Keratinocyte (primary cell): ENCODE measurements at regions not wholly inside any gene's neighbourhood (a gene's known extent, or its start where the extent isn't known, plus 50 kb on each side); places are given as distances from the start of the nearest gene placed in this dataset.

ENCODE experiments used
- DNase-seq: peaks from one replicate; pipeline ENCODE4 v3.0.0-alpha.2; 2011; ENCODE audit warnings: low read depth, missing footprints, low spot score
- FAIRE-seq: peaks from 2 replicates; lab custom pipeline; 2011; peaks lifted over from hg19 to GRCh38; lab: Jason Lieb, UNC
- H2AFZ ChIP-seq: 2 replicates; pipeline ENCODE4 v1.6.0; 2012; ENCODE audit warnings: low read length, control low read depth, inconsistent platforms; ENCODE audit not compliant: control insufficient read depth
- H3K27ac ChIP-seq: 2 replicates; pipeline ENCODE4 v1.5.1; 2011; ENCODE audit warnings: low read length; ENCODE audit not compliant: control insufficient read depth, insufficient read depth
- H3K27me3 ChIP-seq: 3 replicates; pipeline ENCODE4 v1.6.0; 2011; ENCODE audit warnings: low read length; ENCODE audit not compliant: control insufficient read depth, insufficient read depth; ENCODE audit errors: extremely low read depth
- H3K36me3 ChIP-seq, 2 experiments: 2 replicates in 1 of 2; 3 replicates in 1 of 2; pipeline ENCODE4 v1.5.1; 2011; ENCODE audit warnings: low read length in 2 of 2, mild to moderate bottlenecking in 1 of 2; ENCODE audit not compliant: control insufficient read depth in 2 of 2, insufficient read depth in 2 of 2; ENCODE audit errors: extremely low read depth in 1 of 2
- H3K4me1 ChIP-seq: 3 replicates; pipeline ENCODE4 v1.5.1; 2011; ENCODE audit warnings: low read length; ENCODE audit not compliant: control insufficient read depth, insufficient read depth; ENCODE audit errors: extremely low read depth
- H3K4me2 ChIP-seq: 3 replicates; pipeline ENCODE4 v1.6.0; 2011; ENCODE audit warnings: low read depth, low read length; ENCODE audit not compliant: control insufficient read depth, insufficient read depth; ENCODE audit errors: extremely low read depth
- H3K4me3 ChIP-seq, 3 experiments: fragments of 200-600 bp in 1 of 3; sonication (generic) in 1 of 3; 2 replicates in 2 of 3; 3 replicates in 1 of 3; pipeline ENCODE4 v1.5.1; 2011 to 2016; ENCODE audit warnings: low read length in 3 of 3, mild to moderate bottlenecking in 3 of 3, control low read depth in 2 of 3, inconsistent platforms in 1 of 3, low read depth in 1 of 3, mixed read lengths in 1 of 3, mixed run types in 1 of 3, moderate library complexity in 1 of 3; ENCODE audit not compliant: control insufficient read depth in 2 of 3, insufficient read depth in 2 of 3; ENCODE audit errors: extremely low read depth in 1 of 3
- H3K79me2 ChIP-seq: 2 replicates; pipeline ENCODE4 v1.6.0; 2012; ENCODE audit warnings: low read length; ENCODE audit not compliant: control insufficient read depth, insufficient read depth
- H3K9ac ChIP-seq: 3 replicates; pipeline ENCODE4 v1.6.0; 2011; ENCODE audit warnings: low read length; ENCODE audit not compliant: control insufficient read depth, insufficient read depth; ENCODE audit errors: extremely low read depth
- H3K9me1 ChIP-seq: 3 replicates; pipeline ENCODE4 v1.6.0; 2011; ENCODE audit warnings: low read length; ENCODE audit not compliant: control insufficient read depth, insufficient read depth; ENCODE audit errors: extremely low read depth
- H3K9me3 ChIP-seq: 2 replicates; pipeline ENCODE4 v1.5.1; 2012; ENCODE audit warnings: low read depth, low read length; ENCODE audit not compliant: control insufficient read depth
- H4K20me1 ChIP-seq: 3 replicates; pipeline ENCODE4 v1.6.0; 2011; ENCODE audit warnings: low read length; ENCODE audit not compliant: control insufficient read depth, insufficient read depth; ENCODE audit errors: extremely low read depth
- CTCF ChIP-seq, 3 experiments: IDR thresholded peaks in 1 of 3; conservative IDR thresholded peaks in 1 of 3; optimal IDR thresholded peaks in 1 of 3; 2 replicates in 2 of 3; 3 replicates in 1 of 3; pipeline versions ENCODE3 to v1.5.1; 2011; ENCODE audit warnings: low read length in 3 of 3, mild to moderate bottlenecking in 3 of 3, moderate library complexity in 2 of 3, control low read depth in 1 of 3, inconsistent platforms in 1 of 3; ENCODE audit not compliant: insufficient read depth in 2 of 3; ENCODE audit errors: extremely low read depth in 1 of 3
- EZH2 ChIP-seq: IDR thresholded peaks from one replicate; pipeline ENCODE4 v1.6.1; 2012; ENCODE audit warnings: inconsistent platforms, mild to moderate bottlenecking, low read length, moderate library complexity
- dilution Hi-C: fragments of 300-500 bp; cut with MboI; formaldehyde crosslinking; loops from one replicate; pipeline ENCODE4 v1.7.0; 2020; ENCODE audit warnings: low sequenced_read_pairs; ENCODE audit not compliant: extremely low pct_ligation_motif_present

DNA sequence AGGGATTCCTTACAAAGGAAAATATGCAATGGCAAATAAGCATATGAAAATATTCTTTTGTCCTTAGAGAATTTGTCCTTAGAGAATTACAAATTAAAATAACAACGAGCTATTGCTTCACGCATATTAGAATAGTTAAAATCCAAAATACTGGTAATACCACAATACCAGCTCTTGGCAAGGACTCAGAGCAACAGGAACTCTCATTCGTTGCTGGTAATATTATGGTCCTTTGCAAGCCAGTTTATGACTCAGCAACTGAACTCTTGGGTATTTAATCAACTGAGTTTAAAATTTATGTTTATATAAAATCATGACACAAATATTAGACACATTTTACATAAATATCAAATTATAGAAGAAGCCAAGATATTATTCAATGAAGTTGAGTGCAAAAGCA lies 1730.4 kb downstream of the SI start:
- no peaks in the 10 kb centered on the region for H3K9me3 ChIP-seq
- H3K4me3 ChIP-seq: no peak overlapping the region
- H3K4me1 ChIP-seq: no peaks in the 10 kb centered on the region
- no peak overlapping the region for H3K4me2 ChIP-seq
- H3K27ac ChIP-seq: no peak overlapping the region
- H2AFZ ChIP-seq: no peak overlapping the region
- DNase-seq (no peak), FAIRE-seq (no peak)
- H3K27me3 ChIP-seq: no peaks in the 10 kb centered on the region
- TF ChIP-seq CTCF (optimal IDR thresholded peaks at IDR 0.05 in 1 of 3, IDR thresholded peaks at IDR 0.05 in 1 of 3, conservative IDR thresholded peaks at IDR 0.05 in 1 of 3; ENCODE audit: extremely low read depth in 1 of 3, insufficient read depth in 2 of 3, low read length in 3 of 3) (no peak), EZH2 (no peak)
- H3K9me1 ChIP-seq: no peaks in the 10 kb centered on the region
- H3K79me2 ChIP-seq: no peaks in the 10 kb centered on the region
- dilution Hi-C loops: no loop called here
- H4K20me1 ChIP-seq: no peaks in the 10 kb centered on the region
- H3K36me3 ChIP-seq: no peaks in the 10 kb centered on the region
- H3K9ac ChIP-seq: no peak overlapping the region

DNA sequence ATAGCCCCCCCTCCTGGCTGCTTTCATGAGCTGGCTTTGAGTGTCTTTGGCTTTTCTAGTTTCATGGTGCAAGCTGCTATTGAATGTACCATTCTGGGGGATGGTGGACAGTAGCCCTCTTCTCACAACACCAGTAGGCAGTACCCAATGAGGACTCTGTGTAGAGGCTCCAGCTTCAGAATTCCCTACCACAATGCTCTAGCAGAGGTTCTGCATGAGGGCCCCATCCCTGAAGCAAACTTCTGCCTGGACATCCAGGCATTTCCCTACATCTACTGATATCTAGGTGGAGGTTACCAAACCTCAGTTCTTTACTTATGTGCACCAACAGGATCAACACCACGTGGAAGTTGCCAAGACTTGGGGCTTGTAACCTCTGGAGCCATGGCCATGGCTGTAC lies 1742.9 kb downstream of the SI start:
- FAIRE-seq: no peak
- dilution Hi-C loops: no loop called here
- no peaks in the 10 kb centered on the region for H3K79me2 ChIP-seq
- H3K36me3 ChIP-seq: no peaks in the 10 kb centered on the region
- TF ChIP-seq EZH2 (no peak), CTCF (optimal IDR thresholded peaks at IDR 0.05 in 1 of 3, IDR thresholded peaks at IDR 0.05 in 1 of 3, conservative IDR thresholded peaks at IDR 0.05 in 1 of 3; ENCODE audit: extremely low read depth in 1 of 3, insufficient read depth in 2 of 3, low read length in 3 of 3) (no peak)
- H3K4me1 ChIP-seq: no peaks in the 10 kb centered on the region
- no peak for DNase-seq
- peaks cover 2% of the 10 kb centered on the region for H3K9me3 ChIP-seq
- no peak overlapping the region for H3K4me2 ChIP-seq
- no peak overlapping the region for H3K4me3 ChIP-seq
- H2AFZ ChIP-seq: no peak overlapping the region
- H3K27ac ChIP-seq: no peak overlapping the region
- no peaks in the 10 kb centered on the region for H4K20me1 ChIP-seq
- no peaks in the 10 kb centered on the region for H3K9me1 ChIP-seq
- H3K9ac ChIP-seq: no peak overlapping the region
- no peaks in the 10 kb centered on the region for H3K27me3 ChIP-seq
